K562 (cell line): ENCODE measurements at regions not wholly inside any gene's neighbourhood (a gene's known extent, or its start where the extent isn't known, plus 50 kb on each side); places are given as distances from the start of the nearest gene placed in this dataset.

Experiments used
- BDP1 ChIP-seq: IDR thresholded peaks from 3 replicates; pipeline ENCODE4 v1.6.1; 2011; ENCODE audit not compliant: insufficient read length, insufficient read depth
- HMGN3 ChIP-seq: IDR thresholded peaks from 2 replicates; pipeline ENCODE4 v1.6.1; 2011; ENCODE audit warnings: borderline replicate concordance, low read depth, mild to moderate bottlenecking, mixed read lengths, low read length; ENCODE audit not compliant: insufficient read length; ENCODE audit errors: extremely low read depth
- NR0B1 ChIP-seq: fragments of 450-650 bp; IDR thresholded peaks from one replicate; pipeline ENCODE4 v1.6.1; 2018; ENCODE audit warnings: mild to moderate bottlenecking, moderate library complexity; ENCODE audit not compliant: partially characterized antibody
- PKNOX1 ChIP-seq: fragments of 450-650 bp; IDR thresholded peaks from 2 replicates; pipeline ENCODE4 v1.6.1; 2016
- RB1 ChIP-seq: fragments of 450-650 bp; IDR thresholded peaks from 2 replicates; pipeline ENCODE4 v1.6.1; 2017; ENCODE audit warnings: low read depth, mild to moderate bottlenecking
- RBM34 ChIP-seq: fragments of 200-400 bp; formaldehyde crosslinking; IDR thresholded peaks from 2 replicates; pipeline ENCODE4 v1.6.1; 2018; ENCODE audit warnings: low read length, borderline replicate concordance; ENCODE audit not compliant: insufficient read depth
- RFX1 ChIP-seq: fragments of 450-650 bp; IDR thresholded peaks from 2 replicates; pipeline ENCODE4 v1.6.1; 2016; ENCODE audit warnings: mild to moderate bottlenecking, moderate library complexity
- RUNX1 ChIP-seq: sonication (generic); IDR thresholded peaks from 2 replicates; pipeline ENCODE4 v1.6.1; 2016; ENCODE audit warnings: antibody characterized with exemption, low read depth
- SIN3A ChIP-seq, 2 experiments: fragments of 150-350 bp in 1 of 2; IDR thresholded peaks; 2 replicates each; pipeline ENCODE4 v1.6.1; 2011 to 2016; ENCODE audit warnings: borderline replicate concordance in 2 of 2, low read depth in 2 of 2, low read length in 2 of 2, mild to moderate bottlenecking in 2 of 2, moderate library complexity in 2 of 2; ENCODE audit not compliant: control insufficient read depth in 1 of 2
- SMAD4 ChIP-seq: fragments of 250-450 bp; sonication (Bioruptor Pico); conservative IDR thresholded peaks from 2 replicates; pipeline ENCODE4 v1.8.0; 2021; ENCODE audit warnings: inconsistent platforms, mild to moderate bottlenecking, moderate library complexity
- SREBF2 ChIP-seq: sonication (generic); formaldehyde crosslinking; IDR thresholded peaks from 2 replicates; pipeline ENCODE4 v1.4.0; 2020; ENCODE audit warnings: mild to moderate bottlenecking, missing genetic modification reagents
- SRSF3 ChIP-seq: fragments of 200-400 bp; formaldehyde crosslinking; IDR thresholded peaks from 2 replicates; pipeline ENCODE4 v1.6.1; 2016; ENCODE audit warnings: mild to moderate bottlenecking, low read length, moderate library complexity; ENCODE audit not compliant: insufficient read depth
- ZBTB1 ChIP-seq: sonication (generic); formaldehyde crosslinking; IDR thresholded peaks from 2 replicates; pipeline ENCODE4 v1.8.1; 2023; ENCODE audit warnings: missing genetic modification reagents, low read depth, mild to moderate bottlenecking, borderline replicate concordance
- ZBTB12 ChIP-seq: fragments of 250-450 bp; sonication (Bioruptor Pico); IDR thresholded peaks from 2 replicates; pipeline ENCODE4 v1.4.0; 2020
- ZBTB2 ChIP-seq: fragments of 450-650 bp; IDR thresholded peaks from 2 replicates; pipeline ENCODE4 v1.6.1; 2016; ENCODE audit warnings: antibody characterized with exemption
- ZBTB33 ChIP-seq: sonication (generic); formaldehyde crosslinking; IDR thresholded peaks from 2 replicates; pipeline ENCODE4 v1.8.1; 2023; ENCODE audit warnings: mild to moderate bottlenecking, missing genetic modification reagents
- ZNF263 ChIP-seq: sonication (generic); formaldehyde crosslinking; IDR thresholded peaks from 2 replicates; pipeline ENCODE4 v1.8.0; 2022; ENCODE audit warnings: mild to moderate bottlenecking, missing genetic modification reagents, borderline replicate concordance
- ZNF280A ChIP-seq: fragments of 450-650 bp; IDR thresholded peaks from 2 replicates; pipeline ENCODE4 v1.6.1; 2018; ENCODE audit warnings: mild to moderate bottlenecking, low read depth; ENCODE audit not compliant: partially characterized antibody

GRCh38 chr4:10185518-10186227, 69.1 kb upstream of the WDR1 start (continued):
- TF ChIP-seq ZBTB33 (CRISPR knock-in tag) (no peak), PKNOX1 (peak; percentile 80), SMAD4 (CRISPR knock-in tag) (peak; percentile 73; the same call in 1 of the 2 replicates), BDP1 (no peak), ZBTB12 (CRISPR knock-in tag) (peak; percentile 41; the same call in 1 of the 2 replicates), ZBTB2 (peak; percentile 57; the same call in 1 of the 2 replicates), RB1 (no peak), ZBTB1 (CRISPR knock-in tag) (no peak), SIN3A (IDR thresholded peaks at IDR 0.05; ENCODE audit: borderline replicate concordance in 2 of 2, control insufficient read depth in 1 of 2, low read depth in 2 of 2, low read length in 2 of 2) (no peak), RBM34 (no peak), RFX1 (no peak), RUNX1 (no peak), NR0B1 (no peak), HMGN3 (no peak), SRSF3 (no peak), ZNF263 (no peak), ZNF280A (no peak), SREBF2 (no peak)
